OCI-LY7 (cell line): ENCODE measurements at regions not wholly inside any gene's neighbourhood (a gene's known extent, or its start where the extent isn't known, plus 50 kb on each side); places are given as distances from the start of the nearest gene placed in this dataset.

Experiments used
- CTCF ChIP-seq: fragments of 200-600 bp; sonication (generic); conservative IDR thresholded peaks from 2 replicates; pipeline ENCODE4 v1.5.1; 2014; ENCODE audit warnings: mild to moderate bottlenecking, antibody characterized with exemption, low read length, moderate library complexity, mixed read lengths
- EZH2phosphoT487 ChIP-seq: fragments of 200-600 bp; sonication (generic); IDR thresholded peaks from 2 replicates; pipeline ENCODE4 v1.6.1; 2018; ENCODE audit warnings: low read depth, borderline replicate concordance, mild to moderate bottlenecking, mixed run types, antibody characterized with exemption, low read length, moderate library complexity, mixed read lengths

GRCh38 chr2:142562900-142563299 is 314.6 kb upstream of the KYNU start:
- TF ChIP-seq EZH2phosphoT487 (no peak), CTCF (no peak)
